HepG2 (cell line): ENCODE measurements at regions not wholly inside any gene's neighbourhood (a gene's known extent, or its start where the extent isn't known, plus 50 kb on each side); places are given as distances from the start of the nearest gene placed in this dataset.

ENCODE experiments used
- ETV5 ChIP-seq: IDR thresholded peaks from 2 replicates; pipeline ENCODE4 v1.6.1; 2018; ENCODE audit warnings: missing biosample characterization, missing genetic modification reagents, inconsistent platforms, borderline replicate concordance
- REPIN1 ChIP-seq: sonication (generic); formaldehyde crosslinking; IDR thresholded peaks from 2 replicates; pipeline ENCODE4 v1.8.0; 2022; ENCODE audit warnings: missing genetic modification reagents, low read depth, mild to moderate bottlenecking, borderline replicate concordance
- TCF7L2 ChIP-seq: IDR thresholded peaks from 2 replicates; pipeline ENCODE4 v1.6.1; 2011; ENCODE audit warnings: mild to moderate bottlenecking, low read depth, low read length, moderate library complexity
- TP53 ChIP-seq: sonication (generic); formaldehyde crosslinking; conservative IDR thresholded peaks from 2 replicates; pipeline ENCODE4 v1.4.0; 2020; ENCODE audit warnings: missing genetic modification reagents
- TF ChIP-seq, protein P1 (sequence below): sonication (generic); formaldehyde crosslinking; IDR thresholded peaks from 2 replicates; pipeline ENCODE4 v1.4.0; 2020; ENCODE audit warnings: missing genetic modification reagents, borderline replicate concordance
- TF ChIP-seq, protein P2 (sequence below): sonication (generic); formaldehyde crosslinking; IDR thresholded peaks from 2 replicates; pipeline ENCODE4 v1.5.0; 2020; ENCODE audit warnings: mild to moderate bottlenecking, missing genetic modification reagents, moderate library complexity

DNA sequence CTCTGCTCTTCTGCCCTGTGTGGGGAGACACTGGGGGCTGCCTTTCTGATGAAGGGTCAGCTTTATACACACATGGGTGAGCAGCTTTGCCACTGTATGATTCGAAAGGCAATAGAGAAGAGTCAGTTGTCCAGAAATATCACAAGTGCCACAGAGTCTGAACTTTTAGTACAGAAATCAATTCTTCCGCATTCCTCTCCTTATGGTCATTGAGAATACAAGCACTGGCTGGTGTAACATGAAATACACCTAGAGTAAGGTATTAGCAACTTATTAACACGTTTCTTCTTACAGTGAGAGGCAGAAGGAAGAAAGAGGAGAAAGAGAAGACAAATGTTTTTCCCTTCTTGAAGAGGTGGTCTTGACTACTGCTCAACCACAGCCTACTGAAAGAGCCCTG is 579.2 kb downstream of the ZEB2 start:
- TF ChIP-seq TP53 (CRISPR knock-in tag) (no peak), REPIN1 (CRISPR knock-in tag) (no peak), TCF7L2 (no peak), ETV5 (CRISPR knock-in tag) (no peak)
- TF ChIP-seq, protein P1, sequence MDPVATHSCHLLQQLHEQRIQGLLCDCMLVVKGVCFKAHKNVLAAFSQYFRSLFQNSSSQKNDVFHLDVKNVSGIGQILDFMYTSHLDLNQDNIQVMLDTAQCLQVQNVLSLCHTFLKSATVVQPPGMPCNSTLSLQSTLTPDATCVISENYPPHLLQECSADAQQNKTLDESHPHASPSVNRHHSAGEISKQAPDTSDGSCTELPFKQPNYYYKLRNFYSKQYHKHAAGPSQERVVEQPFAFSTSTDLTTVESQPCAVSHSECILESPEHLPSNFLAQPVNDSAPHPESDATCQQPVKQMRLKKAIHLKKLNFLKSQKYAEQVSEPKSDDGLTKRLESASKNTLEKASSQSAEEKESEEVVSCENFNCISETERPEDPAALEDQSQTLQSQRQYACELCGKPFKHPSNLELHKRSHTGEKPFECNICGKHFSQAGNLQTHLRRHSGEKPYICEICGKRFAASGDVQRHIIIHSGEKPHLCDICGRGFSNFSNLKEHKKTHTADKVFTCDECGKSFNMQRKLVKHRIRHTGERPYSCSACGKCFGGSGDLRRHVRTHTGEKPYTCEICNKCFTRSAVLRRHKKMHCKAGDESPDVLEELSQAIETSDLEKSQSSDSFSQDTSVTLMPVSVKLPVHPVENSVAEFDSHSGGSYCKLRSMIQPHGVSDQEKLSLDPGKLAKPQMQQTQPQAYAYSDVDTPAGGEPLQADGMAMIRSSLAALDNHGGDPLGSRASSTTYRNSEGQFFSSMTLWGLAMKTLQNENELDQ, result no peak
- TF ChIP-seq, protein P2, sequence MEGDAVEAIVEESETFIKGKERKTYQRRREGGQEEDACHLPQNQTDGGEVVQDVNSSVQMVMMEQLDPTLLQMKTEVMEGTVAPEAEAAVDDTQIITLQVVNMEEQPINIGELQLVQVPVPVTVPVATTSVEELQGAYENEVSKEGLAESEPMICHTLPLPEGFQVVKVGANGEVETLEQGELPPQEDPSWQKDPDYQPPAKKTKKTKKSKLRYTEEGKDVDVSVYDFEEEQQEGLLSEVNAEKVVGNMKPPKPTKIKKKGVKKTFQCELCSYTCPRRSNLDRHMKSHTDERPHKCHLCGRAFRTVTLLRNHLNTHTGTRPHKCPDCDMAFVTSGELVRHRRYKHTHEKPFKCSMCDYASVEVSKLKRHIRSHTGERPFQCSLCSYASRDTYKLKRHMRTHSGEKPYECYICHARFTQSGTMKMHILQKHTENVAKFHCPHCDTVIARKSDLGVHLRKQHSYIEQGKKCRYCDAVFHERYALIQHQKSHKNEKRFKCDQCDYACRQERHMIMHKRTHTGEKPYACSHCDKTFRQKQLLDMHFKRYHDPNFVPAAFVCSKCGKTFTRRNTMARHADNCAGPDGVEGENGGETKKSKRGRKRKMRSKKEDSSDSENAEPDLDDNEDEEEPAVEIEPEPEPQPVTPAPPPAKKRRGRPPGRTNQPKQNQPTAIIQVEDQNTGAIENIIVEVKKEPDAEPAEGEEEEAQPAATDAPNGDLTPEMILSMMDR, result no peak
